Small intestine (tissue), 7 donors: ENCODE measurements at regions not wholly inside any gene's neighbourhood (a gene's known extent, or its start where the extent isn't known, plus 50 kb on each side); places are given as distances from the start of the nearest gene placed in this dataset.
"Not testable (repeated sequence)": the region's sequence is repeated elsewhere in the genome, so short reads cannot be mapped to it uniquely, and the experiment has no call there.

Experiments
- DNase-seq, 2 donors: peaks; one replicate each; pipeline versions ENCODE4 v3.0.0 to v3.0.0-alpha.2; 2013
- FAIRE-seq: peaks from 2 replicates; lab custom pipeline; 2012; peaks lifted over from hg19 to GRCh38; lab: Jason Lieb, UNC
- H3K27ac ChIP-seq, 3 donors: one replicate each; pipeline ENCODE4 v1.5.1; 2013; ENCODE audit warnings: low read length in 2 of 3, mild to moderate bottlenecking in 2 of 3, control low read depth in 1 of 3, inconsistent platforms in 1 of 3, low read depth in 1 of 3, moderate library complexity in 1 of 3
- H3K27me3 ChIP-seq, 3 donors: one replicate each; pipeline ENCODE4 v1.6.1; 2013; ENCODE audit warnings: low read length in 3 of 3, inconsistent platforms in 1 of 3; ENCODE audit not compliant: control insufficient read depth in 3 of 3, insufficient read depth in 3 of 3
- H3K36me3 ChIP-seq, 3 donors: one replicate each; pipeline ENCODE4 v1.6.1; 2013; ENCODE audit warnings: low read length in 3 of 3, inconsistent platforms in 1 of 3, low read depth in 1 of 3, mild to moderate bottlenecking in 1 of 3, moderate library complexity in 1 of 3; ENCODE audit not compliant: control insufficient read depth in 3 of 3, insufficient read depth in 2 of 3
- H3K4me1 ChIP-seq, 3 donors: one replicate each; pipeline ENCODE4 v1.6.1; 2013; ENCODE audit warnings: low read length in 2 of 3, inconsistent platforms in 1 of 3, low read depth in 1 of 3, mild to moderate bottlenecking in 1 of 3, moderate library complexity in 1 of 3; ENCODE audit not compliant: control insufficient read depth in 3 of 3, insufficient read depth in 2 of 3
- H3K4me3 ChIP-seq, 3 donors: one replicate each; pipeline ENCODE4 v1.5.1; 2013; ENCODE audit warnings: low read length in 3 of 3, control low read depth in 1 of 3, inconsistent platforms in 1 of 3, low read depth in 1 of 3, mild to moderate bottlenecking in 1 of 3, moderate library complexity in 1 of 3
- H3K9me3 ChIP-seq, 2 donors: one replicate each; pipeline ENCODE4 v1.6.1; 2013; ENCODE audit warnings: low read depth in 1 of 2, low read length in 1 of 2; ENCODE audit not compliant: control insufficient read depth in 2 of 2, insufficient read depth in 1 of 2
- WGBS, 3 donors: extraction: QIAGEN DNeasy Blood & Tissue Kit; methylation state at CpG; one replicate each; pipeline ENCODE4 v1.1.7; 2013; 5-methylcytosine and 5-hydroxymethylcytosine counted together
- donor health status: healthy with polysubstance abuse.
- donor health status: control.
- donor health status: control.
- donor health status: Bipolar disorder and iron deficiency.
- donor health status: healthy.

DNA sequence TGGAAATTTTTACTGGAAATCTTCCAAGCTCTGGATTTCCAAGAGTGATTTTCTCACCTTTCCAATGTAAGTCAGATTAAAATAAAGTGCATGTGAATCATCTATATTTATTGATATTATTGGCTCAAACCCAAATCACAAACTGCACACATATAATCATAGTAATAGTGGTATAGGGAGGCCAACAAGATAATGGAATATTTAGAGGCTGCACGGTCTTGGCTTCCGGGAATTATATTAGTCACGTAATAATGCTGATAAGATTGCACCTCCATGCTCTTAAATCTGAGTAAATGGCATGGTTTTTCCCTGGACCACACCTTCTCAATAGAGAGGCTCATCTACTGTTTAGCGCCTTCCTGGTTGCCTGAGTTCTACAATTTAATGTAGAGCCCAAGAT, 567.1 kb upstream of the NR2F2 start:
- Histone ChIP-seq H3K4me3 (no peak overlapping the region), H3K36me3 (no peaks in the 10 kb centered on the region), H3K9me3 (no peaks in the 10 kb centered on the region), H3K4me1 (no peaks in the 10 kb centered on the region), H3K27ac (no peak overlapping the region), H3K27me3 (no peaks in the 10 kb centered on the region)
- no peak for FAIRE-seq
- WGBS, 3 donors = 45 to 76% (median 53%) methylated on average over 4 of the region's 4 CpGs
- DNase-seq = no peak

DNA sequence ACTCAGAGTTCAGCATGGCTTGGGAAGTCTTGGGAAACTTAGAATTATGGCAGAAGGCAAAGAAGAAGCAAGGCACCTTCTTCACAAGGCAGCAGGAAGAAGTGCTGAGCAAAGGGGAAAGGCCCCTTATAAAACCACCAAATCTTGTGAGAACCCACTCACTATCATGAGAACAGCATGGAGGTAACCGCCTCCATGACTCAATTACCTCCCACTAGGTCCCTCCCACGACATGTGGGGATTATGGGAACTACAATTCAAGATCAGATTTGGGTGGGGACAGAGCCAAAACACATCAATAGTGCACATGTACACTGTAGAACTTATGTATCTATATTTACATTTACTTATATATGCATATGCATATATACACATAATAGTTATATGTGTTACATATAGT, 565.3 kb upstream of the NR2F2 start:
- H3K9me3 ChIP-seq = no peaks in the 10 kb centered on the region
- no peaks in the 10 kb centered on the region for H3K36me3 ChIP-seq
- FAIRE-seq (no peak), DNase-seq (no peak)
- 40 to 60% (median 60%) methylated on average over 2 of the region's 2 CpGs for WGBS, 3 donors
- H3K4me3 ChIP-seq = no peak overlapping the region
- no peaks in the 10 kb centered on the region for H3K4me1 ChIP-seq
- peaks cover 0 to under 1% (median 0%) of the 10 kb centered on the region in 3 donors for H3K27me3 ChIP-seq
- no peak overlapping the region for H3K27ac ChIP-seq

GRCh38 chr15:95770196-95770595, 560.3 kb upstream of the NR2F2 start:
- H3K4me3 ChIP-seq = no peak overlapping the region
- H3K4me1 ChIP-seq = no peaks in the 10 kb centered on the region
- peaks cover 0 to 2% (median 0%) of the 10 kb centered on the region in 3 donors for H3K27me3 ChIP-seq
- no peaks in the 10 kb centered on the region for H3K36me3 ChIP-seq
- no peaks in the 10 kb centered on the region for H3K9me3 ChIP-seq
- no peak for DNase-seq
- no peak overlapping the region for H3K27ac ChIP-seq
- FAIRE-seq = no peak

DNA sequence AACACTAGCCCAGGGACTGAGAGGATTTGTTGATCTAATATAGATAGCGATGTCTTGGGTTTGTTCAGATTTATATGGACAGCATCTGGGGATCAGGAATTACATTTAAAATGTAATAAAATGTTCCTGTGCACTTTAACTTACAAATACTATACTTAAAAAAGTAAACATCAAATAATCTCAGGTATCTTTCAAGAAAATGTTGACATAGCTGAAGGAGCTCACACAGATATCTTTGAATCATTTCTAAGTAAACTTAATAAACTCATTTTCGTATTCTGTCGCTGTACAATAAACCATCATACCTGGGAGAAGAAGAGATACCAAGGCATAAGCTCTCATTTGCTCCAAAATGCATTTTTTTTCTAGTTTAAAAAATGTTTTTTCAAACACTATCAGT, 557.5 kb upstream of the NR2F2 start:
- H3K4me1 ChIP-seq = no peaks in the 10 kb centered on the region

DNA sequence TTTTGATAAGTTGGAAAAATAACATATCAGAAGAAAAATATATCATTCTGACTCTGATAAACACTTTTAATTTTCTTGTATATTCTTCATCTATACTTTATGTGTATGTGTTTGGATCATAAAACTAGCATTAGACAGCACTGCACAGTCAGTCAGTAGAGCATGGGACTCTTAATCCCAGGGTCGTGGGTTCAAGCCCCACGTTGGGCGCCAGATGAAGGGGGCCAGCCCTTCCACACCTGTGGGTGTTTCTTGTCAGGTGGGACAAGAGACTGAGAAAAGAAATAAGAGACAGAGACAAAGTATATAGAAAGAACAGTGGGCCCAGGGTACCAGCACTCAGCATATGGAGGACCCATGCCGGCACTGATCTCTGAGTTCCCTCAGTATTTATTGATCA, 546.0 kb upstream of the NR2F2 start:
- Histone ChIP-seq H3K27me3 (no peaks in the 10 kb centered on the region), H3K4me3 (no peak overlapping the region), H3K27ac (no peak overlapping the region), H3K36me3 (no peaks in the 10 kb centered on the region), H3K4me1 (no peaks in the 10 kb centered on the region), H3K9me3 (peaks cover 3 to 21% of the 10 kb centered on the region in 2 donors)
- DNase-seq (no peak), FAIRE-seq (no peak)
- 76 to 91% (median 78%) methylated on average over 4 of the region's 4 CpGs for WGBS, 3 donors

More for the DNA sequence above, 557.5 kb upstream of the NR2F2 start:
- FAIRE-seq = no peak
- WGBS, 3 donors = 51 to 80% (median 63%) methylated on average over 3 of the region's 3 CpGs
- no peak for DNase-seq
- H3K27ac ChIP-seq = no peak overlapping the region
- no peak overlapping the region for H3K4me3 ChIP-seq
- H3K9me3 ChIP-seq = no peaks in the 10 kb centered on the region
- H3K36me3 ChIP-seq = no peaks in the 10 kb centered on the region
- H3K27me3 ChIP-seq = peaks cover 0 to 2% (median 0%) of the 10 kb centered on the region in 3 donors

GRCh38 chr15:95785276-95785675, 545.2 kb upstream of the NR2F2 start:
- not testable (repeated sequence) for DNase-seq, H3K4me3 ChIP-seq, H3K27ac ChIP-seq, FAIRE-seq, H3K36me3 ChIP-seq, H3K27me3 ChIP-seq, H3K4me1 ChIP-seq
- peaks cover 3 to 21% of the 10 kb centered on the region in 2 donors for H3K9me3 ChIP-seq
- WGBS, 3 donors = 55 to 71% (median 64%) methylated on average over 2 of the region's 2 CpGs

GRCh38 chr15:95793231-95793630, 537.3 kb upstream of the NR2F2 start:
- H3K4me3 ChIP-seq = no peak overlapping the region
- DNase-seq = no peak
- H3K36me3 ChIP-seq = no peaks in the 10 kb centered on the region
- no peak for FAIRE-seq
- WGBS, 3 donors = 64 to 73% (median 71%) methylated on average over 2 of the region's 2 CpGs
- no peaks in the 10 kb centered on the region for H3K9me3 ChIP-seq
- no peaks in the 10 kb centered on the region for H3K4me1 ChIP-seq
- no peaks in the 10 kb centered on the region for H3K27me3 ChIP-seq
- H3K27ac ChIP-seq = no peak overlapping the region

DNA sequence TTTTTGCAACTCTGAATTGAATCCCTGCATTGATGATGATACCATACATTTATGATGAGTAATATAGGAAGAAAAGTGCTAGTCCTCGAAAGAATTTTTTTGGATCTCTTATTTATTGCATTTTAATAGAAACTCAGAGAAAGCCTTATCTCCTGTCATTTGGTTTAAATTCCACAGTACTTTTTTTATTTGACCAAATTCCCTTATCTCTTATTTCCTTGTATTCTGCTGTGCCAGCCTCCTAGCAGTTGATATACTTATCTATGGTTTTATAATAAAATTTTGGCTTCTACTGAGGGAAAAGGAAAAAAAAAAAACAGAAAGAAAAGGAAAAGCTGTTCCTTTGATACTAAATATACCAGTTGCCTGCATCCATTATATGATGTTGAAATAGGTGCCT, 535.1 kb upstream of the NR2F2 start:
- H3K4me3 ChIP-seq = no peak overlapping the region
- H3K27ac ChIP-seq = no peak overlapping the region
- H3K36me3 ChIP-seq = no peaks in the 10 kb centered on the region
- FAIRE-seq = no peak
- H3K27me3 ChIP-seq = no peaks in the 10 kb centered on the region
- H3K9me3 ChIP-seq = no peaks in the 10 kb centered on the region
- no peak for DNase-seq
- H3K4me1 ChIP-seq = no peaks in the 10 kb centered on the region
- WGBS, 3 donors = 79 to 84% (median 84%) methylated on average over 1 of the region's 1 CpG
